ENCODE measurements at regions not wholly inside any gene's neighbourhood (a gene's known extent, or its start where the extent isn't known, plus 50 kb on each side); places are given as distances from the start of the nearest gene placed in this dataset.

DNA sequence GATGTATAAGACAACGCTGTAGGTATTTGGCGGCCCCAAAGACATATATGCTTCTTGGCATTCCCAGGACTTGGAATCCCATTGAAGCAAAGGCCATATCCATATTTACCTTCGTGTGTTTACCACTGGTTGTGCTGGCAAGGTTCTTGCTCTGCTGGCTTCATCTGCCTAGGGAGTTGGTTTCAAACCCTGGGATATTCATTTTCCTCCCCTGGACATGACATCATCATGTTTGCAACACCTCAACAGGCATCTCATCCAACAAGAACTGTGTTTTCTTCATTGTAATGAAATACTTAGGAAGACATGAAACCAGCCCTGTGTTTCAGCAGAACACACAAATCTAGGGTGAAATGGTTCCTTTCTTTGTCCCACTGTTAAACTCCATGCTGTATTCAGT, 77.9 kb upstream of the PHLPP1 start:
- Mint-ChIP-seq H3K27me3 (ENCODE audit: unreplicated experiment) (peaks cover 2% of the 10 kb centered on the region), H3K9me3 (ENCODE audit: unreplicated experiment) (no peaks in the 10 kb centered on the region), H3K4me3 (ENCODE audit: unreplicated experiment) (no peak overlapping the region), H3K36me3 (ENCODE audit: low read depth, unreplicated experiment) (no peaks in the 10 kb centered on the region), H3K4me1 (ENCODE audit: unreplicated experiment) (peaks cover 9% of the 10 kb centered on the region), H3K27ac (ENCODE audit: unreplicated experiment) (no peak overlapping the region)
- TF ChIP-seq CTCF (IDR thresholded peaks at IDR 0.05; ENCODE audit: unreplicated experiment) = no peak
- no peak for DNase-seq (ENCODE audit: low spot score)

GRCh38 chr18:62637807-62638687, 77.3 kb upstream of the PHLPP1 start:
- Mint-ChIP-seq H3K36me3 (ENCODE audit: low read depth, unreplicated experiment) (no peaks in the 10 kb centered on the region), H3K27me3 (ENCODE audit: unreplicated experiment) (peaks cover 2% of the 10 kb centered on the region), H3K4me1 (ENCODE audit: unreplicated experiment) (peaks cover 9% of the 10 kb centered on the region), H3K27ac (ENCODE audit: unreplicated experiment) (no peak overlapping the region), H3K4me3 (ENCODE audit: unreplicated experiment) (no peak overlapping the region), H3K9me3 (ENCODE audit: unreplicated experiment) (no peaks in the 10 kb centered on the region)
- peak; percentile 51 for DNase-seq (ENCODE audit: low spot score)
- TF ChIP-seq CTCF (IDR thresholded peaks at IDR 0.05; ENCODE audit: unreplicated experiment) = peak; percentile 61

DNA sequence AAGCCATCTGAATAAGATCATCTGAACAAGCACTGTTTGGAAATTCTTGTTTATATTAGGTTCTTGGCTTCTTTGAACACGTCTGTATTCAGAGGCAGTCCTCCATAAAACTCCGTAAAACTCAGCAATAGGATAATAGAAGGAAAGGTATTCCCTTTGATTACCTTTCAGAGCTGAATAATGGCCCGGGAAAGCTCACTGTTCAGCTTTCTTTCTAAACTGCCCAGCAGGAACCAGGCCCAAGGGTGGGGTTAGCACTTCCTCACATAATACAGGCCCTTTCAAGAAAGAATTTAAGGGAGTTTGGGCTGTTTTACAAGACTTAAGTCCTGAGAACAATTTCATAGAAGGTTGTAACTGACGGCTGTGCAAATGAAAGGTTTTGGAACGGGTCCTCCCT, 72.2 kb upstream of the PHLPP1 start:
- no peak overlapping the region for H3K4me3 Mint-ChIP-seq (ENCODE audit: unreplicated experiment)
- no peak overlapping the region for H3K27ac Mint-ChIP-seq (ENCODE audit: unreplicated experiment)
- no peak for DNase-seq (ENCODE audit: low spot score)
- no peaks in the 10 kb centered on the region for H3K36me3 Mint-ChIP-seq (ENCODE audit: low read depth, unreplicated experiment)
- H3K4me1 Mint-ChIP-seq (ENCODE audit: unreplicated experiment) = no peaks in the 10 kb centered on the region
- no peak for TF ChIP-seq CTCF (IDR thresholded peaks at IDR 0.05; ENCODE audit: unreplicated experiment)
- no peaks in the 10 kb centered on the region for H3K27me3 Mint-ChIP-seq (ENCODE audit: unreplicated experiment)
- peaks cover 4% of the 10 kb centered on the region for H3K9me3 Mint-ChIP-seq (ENCODE audit: unreplicated experiment)

DNA sequence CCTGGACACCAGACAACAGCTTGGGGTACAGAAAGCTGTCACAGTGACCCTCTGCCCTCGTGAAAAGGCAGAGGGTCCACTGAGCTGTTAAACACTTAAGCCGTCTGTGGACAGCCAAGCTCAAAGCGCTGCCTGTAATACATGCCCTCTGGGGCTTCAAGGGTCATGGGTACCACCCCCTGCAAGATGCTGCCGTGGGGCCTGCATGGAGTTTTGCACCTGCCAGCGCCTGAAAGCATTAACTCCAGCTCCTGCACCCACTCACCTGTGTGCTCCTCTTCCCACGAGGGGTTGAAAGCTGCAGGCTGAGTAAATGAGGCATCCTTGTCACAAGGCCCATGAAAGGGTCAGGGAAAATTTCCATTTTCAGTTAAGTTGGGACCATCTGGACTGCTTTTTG, 70.6 kb upstream of the PHLPP1 start:
- Mint-ChIP-seq H3K36me3 (ENCODE audit: low read depth, unreplicated experiment) (no peaks in the 10 kb centered on the region), H3K27ac (ENCODE audit: unreplicated experiment) (no peak overlapping the region), H3K4me3 (ENCODE audit: unreplicated experiment) (no peak overlapping the region), H3K27me3 (ENCODE audit: unreplicated experiment) (no peaks in the 10 kb centered on the region), H3K4me1 (ENCODE audit: unreplicated experiment) (no peaks in the 10 kb centered on the region), H3K9me3 (ENCODE audit: unreplicated experiment) (peaks cover 4% of the 10 kb centered on the region)
- DNase-seq (ENCODE audit: low spot score) = no peak
- no peak for TF ChIP-seq CTCF (IDR thresholded peaks at IDR 0.05; ENCODE audit: unreplicated experiment)

DNA sequence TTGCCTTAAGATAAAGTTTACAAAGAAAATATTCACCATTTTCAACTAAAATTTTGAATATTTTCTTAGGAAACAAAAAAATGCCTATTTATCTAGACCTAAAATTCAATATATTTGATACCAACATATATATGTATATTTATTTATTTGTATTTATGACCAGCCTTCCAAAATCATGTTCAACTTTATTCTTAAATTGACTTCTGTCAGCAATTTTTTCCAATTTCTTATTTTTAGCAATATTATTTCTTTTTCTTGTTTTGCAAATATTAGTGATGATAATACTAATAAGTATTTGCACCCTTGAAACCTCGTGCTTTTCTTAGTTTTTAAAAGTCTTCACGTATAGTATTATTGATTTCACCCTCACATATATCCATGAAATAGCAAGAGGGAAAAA, 68.2 kb upstream of the PHLPP1 start:
- Mint-ChIP-seq H3K27me3 (ENCODE audit: unreplicated experiment) (no peaks in the 10 kb centered on the region), H3K9me3 (ENCODE audit: unreplicated experiment) (peaks cover 4% of the 10 kb centered on the region), H3K4me3 (ENCODE audit: unreplicated experiment) (no peak overlapping the region), H3K27ac (ENCODE audit: unreplicated experiment) (no peak overlapping the region), H3K4me1 (ENCODE audit: unreplicated experiment) (peaks cover 4% of the 10 kb centered on the region), H3K36me3 (ENCODE audit: low read depth, unreplicated experiment) (no peaks in the 10 kb centered on the region)
- no peak for TF ChIP-seq CTCF (IDR thresholded peaks at IDR 0.05; ENCODE audit: unreplicated experiment)
- no peak for DNase-seq (ENCODE audit: low spot score)

Measured in endothelial cell (in vitro differentiated cells).